Liver (tissue), 3 donors: ENCODE measurements at regions not wholly inside any gene's neighbourhood (a gene's known extent, or its start where the extent isn't known, plus 50 kb on each side); places are given as distances from the start of the nearest gene placed in this dataset.

Source experiments
- CTCF ChIP-seq: fragments of 150-350 bp; IDR thresholded peaks from 2 replicates; pipeline ENCODE4 v1.5.1; 2017; ENCODE audit warnings: improper control_type of control experiment, low read depth, low read length; ENCODE audit not compliant: missing input control
- EGR1 ChIP-seq, 2 donors: IDR thresholded peaks; 2 replicates each; pipeline ENCODE4 v1.6.1; 2016 to 2018; ENCODE audit warnings: antibody characterized with exemption in 2 of 2, low read depth in 2 of 2
- MAX ChIP-seq: IDR thresholded peaks from 2 replicates; pipeline ENCODE4 v1.6.1; 2016; ENCODE audit warnings: antibody characterized with exemption
- NR2F2 ChIP-seq: IDR thresholded peaks from 2 replicates; pipeline ENCODE4 v1.6.1; 2016; ENCODE audit warnings: antibody characterized with exemption
- TAF1 ChIP-seq: conservative IDR thresholded peaks from 2 replicates; pipeline ENCODE4 v1.6.1; 2016; ENCODE audit warnings: antibody characterized with exemption, mild to moderate bottlenecking
- YY1 ChIP-seq: IDR thresholded peaks from 2 replicates; pipeline ENCODE4 v1.6.1; 2016; ENCODE audit warnings: antibody characterized with exemption, mild to moderate bottlenecking
- ZBTB33 ChIP-seq: IDR thresholded peaks from 2 replicates; pipeline ENCODE4 v1.6.1; 2016; ENCODE audit warnings: antibody characterized with exemption
- donor health status: healthy.
- donor health status: healthy.

- no peak for TF ChIP-seq CTCF
- TF ChIP-seq TAF1: no peak
- no peak for TF ChIP-seq MAX
- TF ChIP-seq NR2F2: no peak
- TF ChIP-seq EGR1 (IDR thresholded peaks at IDR 0.05; ENCODE audit: low read depth in 2 of 2): no peak
- no peak for TF ChIP-seq YY1
- no peak for TF ChIP-seq ZBTB33
These were observed 54.9 kb upstream of the TMEM158 start for GRCh38 chr3:45280971-45281370.
